HG02840 (cell line): ENCODE measurements at regions not wholly inside any gene's neighbourhood (a gene's known extent, or its start where the extent isn't known, plus 50 kb on each side); places are given as distances from the start of the nearest gene placed in this dataset.
"Not testable (repeated sequence)": the region's sequence is repeated elsewhere in the genome, so short reads cannot be mapped to it uniquely, and the experiment has no call there.

Source experiments
- ATAC-seq: cut with Tn5 transposase; IDR thresholded peaks from one replicate; pipeline ENCODE4 v1.9.1; 2021; ENCODE audit warnings: mild to moderate bottlenecking, moderate library complexity, moderate number of reproducible peaks; ENCODE audit not compliant: unreplicated experiment, low FRiP score

- ATAC-seq: no peak
Measured at GRCh38 chr9:81088341-81088740, 601.0 kb downstream of the TLE1 start.

GRCh38 chr9:81086416-81086815, 602.9 kb downstream of the TLE1 start:
- ATAC-seq: no peak

- ATAC-seq: no peak
Measured at GRCh38 chr9:81083854-81084512, 605.4 kb downstream of the TLE1 start.

- no peak for ATAC-seq
Measured at GRCh38 chr9:81083067-81083466, 606.3 kb downstream of the TLE1 start.

GRCh38 chr9:81082221-81082620, 607.1 kb downstream of the TLE1 start:
- no peak for ATAC-seq

- ATAC-seq: no peak
Measured at GRCh38 chr9:81080900-81081299, 608.4 kb downstream of the TLE1 start.

- ATAC-seq: no peak
Measured at GRCh38 chr9:81080185-81080584, 609.2 kb downstream of the TLE1 start.

- no peak for ATAC-seq
Measured at GRCh38 chr9:81079055-81079454, 610.3 kb downstream of the TLE1 start.

- no peak for ATAC-seq
Measured at GRCh38 chr9:81078555-81078954, 610.8 kb downstream of the TLE1 start.

- ATAC-seq: no peak
Measured at GRCh38 chr9:81077572-81077971, 611.8 kb downstream of the TLE1 start.

- no peak for ATAC-seq
Measured at GRCh38 chr9:81076131-81076530, 613.2 kb downstream of the TLE1 start.

- no peak for ATAC-seq
Measured at GRCh38 chr9:81074221-81074620, 615.1 kb downstream of the TLE1 start.

- no peak for ATAC-seq
Measured at GRCh38 chr9:81073821-81074220, 615.5 kb downstream of the TLE1 start.

- no peak for ATAC-seq
Measured at GRCh38 chr9:81072758-81073157, 616.6 kb downstream of the TLE1 start.

GRCh38 chr9:81071108-81071507, 618.2 kb downstream of the TLE1 start:
- ATAC-seq: no peak

GRCh38 chr9:81070689-81071088, 618.7 kb downstream of the TLE1 start:
- ATAC-seq: no peak

GRCh38 chr9:81069923-81070322, 619.4 kb downstream of the TLE1 start:
- ATAC-seq: no peak

- no peak for ATAC-seq
Measured at GRCh38 chr9:81069038-81069795, 620.1 kb downstream of the TLE1 start.

- not testable (repeated sequence) for ATAC-seq
Measured at GRCh38 chr9:81062995-81063394, 626.4 kb downstream of the TLE1 start.

GRCh38 chr9:81058782-81059181, 630.6 kb downstream of the TLE1 start:
- no peak for ATAC-seq

- no peak for ATAC-seq
Measured at GRCh38 chr9:81053298-81054025, 635.9 kb downstream of the TLE1 start.
